ENCODE measurements at regions not wholly inside any gene's neighbourhood (a gene's known extent, or its start where the extent isn't known, plus 50 kb on each side); places are given as distances from the start of the nearest gene placed in this dataset.

DNA sequence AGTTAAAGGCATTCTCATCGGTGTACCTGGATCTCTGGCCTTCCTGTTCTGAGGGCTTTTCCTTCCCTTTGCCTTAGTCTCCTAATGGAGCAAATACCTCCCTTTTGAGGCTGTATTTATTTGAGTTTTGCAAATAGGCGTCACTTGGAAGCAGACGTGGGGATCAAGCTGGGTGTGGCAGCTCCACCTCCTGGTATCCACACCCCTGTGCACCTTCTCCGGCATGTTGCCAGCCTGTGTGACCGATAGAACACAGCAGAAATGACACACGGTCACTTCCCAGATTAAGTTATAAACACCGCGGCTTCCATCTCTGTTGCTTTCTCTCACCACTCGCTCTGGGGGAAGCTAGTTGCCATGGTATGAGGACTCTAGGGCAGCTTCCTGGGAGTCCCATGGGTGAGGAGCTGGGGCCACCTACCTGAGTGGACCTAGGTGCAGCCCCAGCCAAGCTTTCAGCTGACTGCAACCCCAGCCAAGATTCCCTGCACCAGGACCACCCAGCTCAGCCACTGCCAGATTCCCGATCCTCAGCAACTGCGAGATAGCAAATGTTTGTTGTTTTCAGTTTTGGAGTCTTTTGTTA, 214.4 kb upstream of the MVB12B start (continued):
- TF ChIP-seq, protein P1, sequence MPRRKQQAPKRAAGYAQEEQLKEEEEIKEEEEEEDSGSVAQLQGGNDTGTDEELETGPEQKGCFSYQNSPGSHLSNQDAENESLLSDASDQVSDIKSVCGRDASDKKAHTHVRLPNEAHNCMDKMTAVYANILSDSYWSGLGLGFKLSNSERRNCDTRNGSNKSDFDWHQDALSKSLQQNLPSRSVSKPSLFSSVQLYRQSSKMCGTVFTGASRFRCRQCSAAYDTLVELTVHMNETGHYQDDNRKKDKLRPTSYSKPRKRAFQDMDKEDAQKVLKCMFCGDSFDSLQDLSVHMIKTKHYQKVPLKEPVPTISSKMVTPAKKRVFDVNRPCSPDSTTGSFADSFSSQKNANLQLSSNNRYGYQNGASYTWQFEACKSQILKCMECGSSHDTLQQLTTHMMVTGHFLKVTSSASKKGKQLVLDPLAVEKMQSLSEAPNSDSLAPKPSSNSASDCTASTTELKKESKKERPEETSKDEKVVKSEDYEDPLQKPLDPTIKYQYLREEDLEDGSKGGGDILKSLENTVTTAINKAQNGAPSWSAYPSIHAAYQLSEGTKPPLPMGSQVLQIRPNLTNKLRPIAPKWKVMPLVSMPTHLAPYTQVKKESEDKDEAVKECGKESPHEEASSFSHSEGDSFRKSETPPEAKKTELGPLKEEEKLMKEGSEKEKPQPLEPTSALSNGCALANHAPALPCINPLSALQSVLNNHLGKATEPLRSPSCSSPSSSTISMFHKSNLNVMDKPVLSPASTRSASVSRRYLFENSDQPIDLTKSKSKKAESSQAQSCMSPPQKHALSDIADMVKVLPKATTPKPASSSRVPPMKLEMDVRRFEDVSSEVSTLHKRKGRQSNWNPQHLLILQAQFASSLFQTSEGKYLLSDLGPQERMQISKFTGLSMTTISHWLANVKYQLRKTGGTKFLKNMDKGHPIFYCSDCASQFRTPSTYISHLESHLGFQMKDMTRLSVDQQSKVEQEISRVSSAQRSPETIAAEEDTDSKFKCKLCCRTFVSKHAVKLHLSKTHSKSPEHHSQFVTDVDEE (CRISPR knock-in tag; IDR thresholded peaks at IDR 0.05): no peak
- TF ChIP-seq, protein P2, sequence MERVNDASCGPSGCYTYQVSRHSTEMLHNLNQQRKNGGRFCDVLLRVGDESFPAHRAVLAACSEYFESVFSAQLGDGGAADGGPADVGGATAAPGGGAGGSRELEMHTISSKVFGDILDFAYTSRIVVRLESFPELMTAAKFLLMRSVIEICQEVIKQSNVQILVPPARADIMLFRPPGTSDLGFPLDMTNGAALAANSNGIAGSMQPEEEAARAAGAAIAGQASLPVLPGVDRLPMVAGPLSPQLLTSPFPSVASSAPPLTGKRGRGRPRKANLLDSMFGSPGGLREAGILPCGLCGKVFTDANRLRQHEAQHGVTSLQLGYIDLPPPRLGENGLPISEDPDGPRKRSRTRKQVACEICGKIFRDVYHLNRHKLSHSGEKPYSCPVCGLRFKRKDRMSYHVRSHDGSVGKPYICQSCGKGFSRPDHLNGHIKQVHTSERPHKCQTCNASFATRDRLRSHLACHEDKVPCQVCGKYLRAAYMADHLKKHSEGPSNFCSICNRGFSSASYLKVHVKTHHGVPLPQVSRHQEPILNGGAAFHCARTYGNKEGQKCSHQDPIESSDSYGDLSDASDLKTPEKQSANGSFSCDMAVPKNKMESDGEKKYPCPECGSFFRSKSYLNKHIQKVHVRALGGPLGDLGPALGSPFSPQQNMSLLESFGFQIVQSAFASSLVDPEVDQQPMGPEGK (CRISPR knock-in tag; IDR thresholded peaks at IDR 0.05; ENCODE audit: borderline replicate concordance): no peak
- no peak for TF ChIP-seq BACH2 (CRISPR knock-in tag; IDR thresholded peaks at IDR 0.05; ENCODE audit: borderline replicate concordance)
- TF ChIP-seq TCF4 (CRISPR knock-in tag; IDR thresholded peaks at IDR 0.05; ENCODE audit: borderline replicate concordance): no peak
- TF ChIP-seq ZNF8 (CRISPR knock-in tag; IDR thresholded peaks at IDR 0.05): no peak
- no peak for TF ChIP-seq GLIS3 (CRISPR knock-in tag; IDR thresholded peaks at IDR 0.05)

DNA sequence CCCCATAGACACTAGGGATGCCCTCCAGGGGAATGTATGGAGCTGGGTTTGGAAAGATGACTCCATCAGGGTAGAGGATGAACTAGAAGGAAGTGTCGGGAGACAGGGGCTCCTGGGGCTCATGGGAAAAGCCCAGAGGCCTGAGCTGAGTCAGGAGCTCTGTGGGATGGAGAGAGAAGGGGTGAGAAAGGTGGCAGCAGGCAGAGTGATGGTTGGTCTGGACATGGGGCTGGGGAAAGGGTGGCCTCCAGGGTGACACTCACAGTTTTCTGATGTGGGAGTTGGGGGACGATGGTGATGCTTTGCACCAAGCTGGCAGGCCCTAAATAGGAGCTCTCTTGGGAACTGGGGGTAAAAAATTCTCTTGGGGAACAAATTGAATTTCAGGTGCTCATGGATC, 213.5 kb upstream of the MVB12B start:
- ATAC-seq: no peak
- TF ChIP-seq, protein P2 (CRISPR knock-in tag; IDR thresholded peaks at IDR 0.05; ENCODE audit: borderline replicate concordance): no peak
- TF ChIP-seq, protein P3, sequence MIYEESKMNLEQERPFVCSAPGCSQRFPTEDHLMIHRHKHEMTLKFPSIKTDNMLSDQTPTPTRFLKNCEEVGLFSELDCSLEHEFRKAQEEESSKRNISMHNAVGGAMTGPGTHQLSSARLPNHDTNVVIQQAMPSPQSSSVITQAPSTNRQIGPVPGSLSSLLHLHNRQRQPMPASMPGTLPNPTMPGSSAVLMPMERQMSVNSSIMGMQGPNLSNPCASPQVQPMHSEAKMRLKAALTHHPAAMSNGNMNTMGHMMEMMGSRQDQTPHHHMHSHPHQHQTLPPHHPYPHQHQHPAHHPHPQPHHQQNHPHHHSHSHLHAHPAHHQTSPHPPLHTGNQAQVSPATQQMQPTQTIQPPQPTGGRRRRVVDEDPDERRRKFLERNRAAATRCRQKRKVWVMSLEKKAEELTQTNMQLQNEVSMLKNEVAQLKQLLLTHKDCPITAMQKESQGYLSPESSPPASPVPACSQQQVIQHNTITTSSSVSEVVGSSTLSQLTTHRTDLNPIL (CRISPR knock-in tag; IDR thresholded peaks at IDR 0.05; ENCODE audit: low read depth): no peak
- TF ChIP-seq, protein P4, sequence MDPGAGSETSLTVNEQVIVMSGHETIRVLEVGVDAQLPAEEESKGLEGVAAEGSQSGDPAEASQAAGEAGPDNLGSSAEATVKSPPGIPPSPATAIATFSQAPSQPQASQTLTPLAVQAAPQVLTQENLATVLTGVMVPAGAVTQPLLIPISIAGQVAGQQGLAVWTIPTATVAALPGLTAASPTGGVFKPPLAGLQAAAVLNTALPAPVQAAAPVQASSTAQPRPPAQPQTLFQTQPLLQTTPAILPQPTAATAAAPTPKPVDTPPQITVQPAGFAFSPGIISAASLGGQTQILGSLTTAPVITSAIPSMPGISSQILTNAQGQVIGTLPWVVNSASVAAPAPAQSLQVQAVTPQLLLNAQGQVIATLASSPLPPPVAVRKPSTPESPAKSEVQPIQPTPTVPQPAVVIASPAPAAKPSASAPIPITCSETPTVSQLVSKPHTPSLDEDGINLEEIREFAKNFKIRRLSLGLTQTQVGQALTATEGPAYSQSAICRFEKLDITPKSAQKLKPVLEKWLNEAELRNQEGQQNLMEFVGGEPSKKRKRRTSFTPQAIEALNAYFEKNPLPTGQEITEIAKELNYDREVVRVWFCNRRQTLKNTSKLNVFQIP (CRISPR knock-in tag; IDR thresholded peaks at IDR 0.05; ENCODE audit: borderline replicate concordance, low read depth): no peak
- TF ChIP-seq, protein P1 (CRISPR knock-in tag; IDR thresholded peaks at IDR 0.05): no peak
- no peak for TF ChIP-seq ISL1 (CRISPR knock-in tag; IDR thresholded peaks at IDR 0.05)
- TF ChIP-seq ZC3H10 (CRISPR knock-in tag; IDR thresholded peaks at IDR 0.05): no peak
- no peak for TF ChIP-seq PPARA (CRISPR knock-in tag; IDR thresholded peaks at IDR 0.05; ENCODE audit: borderline replicate concordance)
- TF ChIP-seq TOX (CRISPR knock-in tag; IDR thresholded peaks at IDR 0.05; ENCODE audit: borderline replicate concordance): no peak
- TF ChIP-seq BACH2 (CRISPR knock-in tag; IDR thresholded peaks at IDR 0.05; ENCODE audit: borderline replicate concordance): no peak
- TF ChIP-seq ZFP30 (CRISPR knock-in tag; IDR thresholded peaks at IDR 0.05): no peak
- no peak for TF ChIP-seq ZNF565 (CRISPR knock-in tag; conservative IDR thresholded peaks at IDR 0.05; ENCODE audit: low read depth)
- no peak for TF ChIP-seq CSDC2 (CRISPR knock-in tag; IDR thresholded peaks at IDR 0.05)
- TF ChIP-seq ARNTL (CRISPR knock-in tag; IDR thresholded peaks at IDR 0.05; ENCODE audit: borderline replicate concordance, low read depth): no peak
- no peak for TF ChIP-seq GLIS3 (CRISPR knock-in tag; IDR thresholded peaks at IDR 0.05)
- no peak for TF ChIP-seq TCF4 (CRISPR knock-in tag; IDR thresholded peaks at IDR 0.05; ENCODE audit: borderline replicate concordance)
- TF ChIP-seq OSR1 (CRISPR knock-in tag; IDR thresholded peaks at IDR 0.05): no peak
- TF ChIP-seq ESRRG (CRISPR knock-in tag; IDR thresholded peaks at IDR 0.05): no peak
- no peak for TF ChIP-seq ZFP3 (CRISPR knock-in tag; IDR thresholded peaks at IDR 0.05)
- TF ChIP-seq RARB (CRISPR knock-in tag; IDR thresholded peaks at IDR 0.05): no peak
